Activated CD8-positive, alpha-beta memory T cell treated with anti-CD3 and anti-CD28 coated beads, Interleukin-2, amount 50 U/mL, for 1 hour (primary cell): ENCODE measurements at regions not wholly inside any gene's neighbourhood (a gene's known extent, or its start where the extent isn't known, plus 50 kb on each side); places are given as distances from the start of the nearest gene placed in this dataset.

Experiments used
- DNase-seq: peaks from one replicate; pipeline ENCODE4 v3.0.0-alpha.2; 2020; ENCODE audit errors: extremely low read depth

DNA sequence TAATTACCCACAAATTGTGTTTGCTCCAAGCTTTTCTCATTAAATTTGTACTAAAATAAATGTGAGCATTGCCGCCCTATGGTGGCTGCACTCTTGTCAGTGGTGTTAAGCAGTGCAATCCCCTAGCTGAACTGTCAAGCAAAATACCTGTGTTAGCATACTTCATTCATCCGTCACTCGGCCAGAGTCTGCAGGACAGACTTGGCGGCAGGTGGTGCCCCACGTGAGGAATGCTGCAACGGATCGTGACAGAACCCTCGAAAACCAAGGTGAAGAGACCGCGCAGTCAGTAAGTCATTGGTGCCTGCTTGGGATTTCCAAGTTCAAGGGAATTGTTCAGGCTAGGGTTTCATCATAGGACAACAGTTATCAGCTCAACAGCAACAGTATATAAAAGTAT lies 1592.1 kb upstream of the TENM4 start:
- no peak for DNase-seq

GRCh38 chr11:81030186-81030585 lies 1589.4 kb upstream of the TENM4 start:
- no peak for DNase-seq

- DNase-seq, result no peak
Observed at GRCh38 chr11:81026032-81026431, 1585.2 kb upstream of the TENM4 start.

- no peak for DNase-seq
Observed at GRCh38 chr11:81022057-81022456, 1581.2 kb upstream of the TENM4 start.

- DNase-seq, result no peak
Observed at GRCh38 chr11:81010631-81011030, 1569.8 kb upstream of the TENM4 start.

DNA sequence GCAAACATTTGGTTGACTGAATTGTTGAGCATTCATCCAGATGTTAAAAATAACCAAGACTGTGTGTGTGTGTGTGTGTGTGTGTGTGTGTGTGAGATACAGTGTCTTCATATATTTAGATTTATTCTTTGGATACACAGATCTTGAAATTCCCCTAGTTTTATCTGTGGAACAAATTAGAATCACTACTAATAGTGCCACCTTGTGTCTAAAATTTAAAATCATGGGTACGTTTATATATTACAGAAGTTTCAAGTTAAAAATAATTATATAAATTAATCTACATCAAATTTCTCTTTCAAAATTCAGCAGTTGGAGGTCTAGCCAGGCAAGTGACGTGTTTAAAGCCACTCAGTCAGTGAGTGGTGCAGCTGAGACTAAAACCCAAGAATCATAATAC lies 1566.2 kb upstream of the TENM4 start:
- DNase-seq, result no peak

DNA sequence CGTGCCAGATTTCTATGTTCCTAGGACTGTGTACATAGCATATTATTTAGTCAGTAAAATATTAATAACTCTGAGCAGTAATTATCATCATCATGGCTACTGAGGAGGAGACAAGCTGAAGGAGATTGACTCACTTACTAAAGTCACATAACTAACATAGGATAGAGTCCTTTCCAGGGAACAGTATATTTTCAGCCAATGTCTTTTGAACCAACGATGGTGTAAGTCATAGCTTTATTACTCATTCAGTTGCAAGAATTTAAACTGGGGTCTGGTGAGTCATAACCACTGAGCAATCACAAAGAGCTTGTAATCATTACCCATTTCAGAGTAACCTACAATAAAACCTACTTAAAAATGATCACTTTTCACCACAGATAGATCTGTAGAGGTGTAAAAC lies 1564.8 kb upstream of the TENM4 start:
- no peak for DNase-seq

DNA sequence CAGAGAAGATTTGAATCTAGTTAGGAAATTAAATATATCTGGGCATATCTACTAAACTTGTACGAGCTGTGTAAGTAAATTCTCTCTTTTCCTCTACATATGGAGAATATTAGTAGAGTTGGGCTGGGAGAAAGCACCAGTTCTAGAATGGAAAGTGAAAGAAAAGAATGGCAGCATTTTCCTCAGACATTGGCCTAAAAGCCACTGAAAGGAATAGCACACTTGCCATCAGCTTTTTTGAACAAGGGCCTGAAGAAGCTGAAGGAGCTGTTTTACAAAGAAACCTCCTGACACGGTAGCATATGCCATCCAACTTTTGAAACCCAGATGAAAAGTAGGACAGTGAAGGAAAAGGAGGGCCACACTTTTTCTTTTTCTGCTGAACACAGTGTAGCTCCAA lies 1563.7 kb upstream of the TENM4 start:
- no peak for DNase-seq

- no peak for DNase-seq
Observed at GRCh38 chr11:81002374-81002773, 1561.5 kb upstream of the TENM4 start.

DNA sequence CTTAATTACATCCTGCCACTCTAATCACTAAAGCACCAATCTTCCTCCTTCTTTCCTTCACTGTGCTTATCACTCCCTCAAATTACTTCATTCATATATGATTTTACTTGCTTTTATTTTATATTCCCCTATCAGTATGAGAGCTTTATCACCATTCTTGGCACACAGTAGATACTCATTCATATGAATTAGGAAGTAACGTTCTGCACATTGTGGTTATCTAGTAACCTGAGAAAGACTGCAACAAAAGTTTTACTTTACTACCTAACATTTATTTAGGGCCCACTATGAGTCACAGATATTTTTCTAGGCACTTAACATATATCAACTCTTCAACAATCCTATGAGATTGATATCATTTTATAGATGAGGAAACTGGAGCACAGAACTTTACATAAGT lies 1559.9 kb upstream of the TENM4 start:
- DNase-seq, result no peak

- DNase-seq, result no peak
Observed at GRCh38 chr11:81000334-81000733, 1559.5 kb upstream of the TENM4 start.

DNA sequence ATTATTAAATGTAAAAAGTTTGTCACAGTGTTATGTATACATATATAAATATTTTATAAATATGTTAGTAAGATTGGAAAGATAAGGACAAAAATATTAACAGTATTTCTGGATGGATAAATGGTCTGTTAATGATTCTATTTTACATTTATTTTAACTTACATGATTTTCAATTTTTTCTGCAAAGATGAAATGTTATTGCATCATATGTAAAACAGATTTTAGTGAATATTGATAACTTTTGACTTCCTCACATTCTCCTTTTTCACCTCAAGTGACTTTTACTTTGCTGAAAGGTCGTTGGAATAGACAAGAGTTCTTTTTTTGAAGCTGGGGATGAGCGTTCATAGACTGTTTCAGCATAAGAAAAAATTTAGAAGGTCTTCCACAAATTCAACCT lies 1554.7 kb upstream of the TENM4 start:
- no peak for DNase-seq

GRCh38 chr11:80993536-80993935 lies 1552.7 kb upstream of the TENM4 start:
- DNase-seq, result no peak

GRCh38 chr11:80990885-80991284 lies 1550.1 kb upstream of the TENM4 start:
- no peak for DNase-seq

DNA sequence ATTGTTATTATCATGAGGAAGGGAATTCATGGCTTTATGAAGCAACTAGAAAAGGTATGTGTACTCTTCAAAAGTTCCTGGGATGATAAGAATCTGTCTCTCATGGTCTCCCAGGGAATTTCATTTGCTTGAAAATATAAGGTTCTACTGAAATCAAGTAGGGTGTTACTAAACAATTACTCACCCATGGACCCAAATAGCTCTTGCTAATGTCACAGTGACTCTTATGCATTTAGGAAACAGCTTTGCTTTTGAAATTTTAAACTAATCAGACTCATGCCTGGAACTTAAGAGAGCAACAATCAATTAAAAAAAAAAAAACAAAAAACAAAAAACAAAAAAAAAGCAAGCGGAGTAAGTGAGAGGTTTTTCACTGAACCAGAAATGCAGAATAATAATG lies 1546.3 kb upstream of the TENM4 start:
- no peak for DNase-seq

GRCh38 chr11:80986421-80987074 lies 1545.7 kb upstream of the TENM4 start:
- DNase-seq, result no peak

DNA sequence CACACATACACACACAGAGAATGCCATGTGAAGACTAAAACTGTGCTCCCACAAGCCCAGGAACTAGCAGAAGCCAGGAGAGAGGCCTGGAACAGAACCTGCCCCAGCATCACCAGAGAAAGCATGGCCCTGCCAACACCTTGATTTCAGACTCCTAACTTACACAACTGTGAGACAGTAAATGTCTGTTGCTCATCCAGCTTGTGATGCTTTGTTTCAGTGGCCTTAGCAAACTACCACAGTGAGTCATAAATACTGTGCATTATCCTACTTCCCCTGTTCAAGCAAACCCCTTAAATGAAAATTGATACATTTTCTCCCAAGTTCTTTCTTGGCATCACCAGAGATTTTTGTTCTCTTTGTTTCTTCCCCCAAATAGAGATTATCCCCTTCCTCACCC lies 1539.4 kb upstream of the TENM4 start:
- DNase-seq, result no peak

DNA sequence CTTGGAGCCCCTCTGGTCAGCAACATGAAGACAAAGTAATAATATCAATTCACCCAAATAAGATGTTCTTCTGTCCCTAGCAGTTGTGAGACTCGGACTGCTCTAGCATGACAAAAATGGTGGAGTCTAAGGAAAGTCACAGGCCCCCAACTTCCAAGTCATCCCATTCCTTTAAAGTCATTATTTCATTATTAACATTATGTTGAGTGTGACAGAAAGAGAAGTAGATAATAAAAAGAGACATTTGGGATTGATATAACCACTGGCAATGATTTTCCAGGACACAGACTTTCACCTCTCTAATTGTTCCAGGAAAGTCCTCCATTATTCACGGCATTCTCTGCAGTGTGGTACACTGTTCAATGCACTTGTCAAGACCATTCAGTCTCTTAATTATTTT lies 1533.0 kb upstream of the TENM4 start:
- no peak for DNase-seq

DNA sequence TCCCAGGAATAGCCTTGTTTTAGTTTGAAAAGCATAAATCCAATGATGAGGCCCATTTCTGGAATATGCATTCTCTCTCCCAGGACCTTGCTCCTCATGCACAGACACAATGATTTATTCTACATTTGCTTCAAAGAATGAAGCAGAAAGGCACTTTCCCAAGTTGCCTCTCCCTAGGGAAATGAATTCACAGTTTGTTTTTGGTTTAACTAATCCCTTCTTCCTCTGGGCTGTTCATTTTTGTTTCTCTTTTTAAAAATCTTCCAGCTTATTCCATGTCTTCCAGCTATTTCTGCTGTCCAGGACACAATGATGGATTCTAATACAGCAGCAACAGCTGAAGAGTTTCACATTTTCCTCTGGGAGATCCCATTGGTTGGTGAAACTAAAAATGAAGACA lies 1529.2 kb upstream of the TENM4 start:
- DNase-seq, result no peak

- DNase-seq, result no peak
Observed at GRCh38 chr11:80967649-80968048, 1526.8 kb upstream of the TENM4 start.

GRCh38 chr11:80960381-80961029 lies 1519.7 kb upstream of the TENM4 start:
- no peak for DNase-seq

DNA sequence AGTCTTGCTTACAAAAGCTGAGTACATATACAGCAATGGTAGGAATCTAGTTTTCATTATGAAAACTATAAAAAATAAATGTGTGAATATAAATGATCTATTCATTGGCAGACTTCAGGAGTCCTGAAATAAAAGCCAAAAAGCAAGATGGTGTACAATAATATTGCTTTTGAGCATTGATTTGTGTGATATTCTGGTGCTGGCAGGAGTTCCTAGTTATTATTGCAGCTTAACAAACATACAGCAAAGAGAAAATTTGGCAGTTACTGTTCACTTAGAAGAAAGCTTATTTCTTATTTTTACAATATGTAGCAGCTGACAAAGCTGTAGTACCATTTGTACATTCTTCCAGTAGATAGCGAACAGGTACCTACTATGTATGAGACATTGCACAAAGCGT lies 1518.9 kb upstream of the TENM4 start:
- no peak for DNase-seq

- DNase-seq, result no peak
Observed at GRCh38 chr11:80958987-80959386, 1518.2 kb upstream of the TENM4 start.

- DNase-seq, result no peak
Observed at GRCh38 chr11:80958361-80958760, 1517.5 kb upstream of the TENM4 start.
